SW 1271 (cell line): ENCODE measurements at regions not wholly inside any gene's neighbourhood (a gene's known extent, or its start where the extent isn't known, plus 50 kb on each side); places are given as distances from the start of the nearest gene placed in this dataset.

Experiments
- DNase-seq, 2 experiments: peaks; one replicate each; lab custom pipeline; 2025; lab: John Stamatoyannopoulos, UW

DNA sequence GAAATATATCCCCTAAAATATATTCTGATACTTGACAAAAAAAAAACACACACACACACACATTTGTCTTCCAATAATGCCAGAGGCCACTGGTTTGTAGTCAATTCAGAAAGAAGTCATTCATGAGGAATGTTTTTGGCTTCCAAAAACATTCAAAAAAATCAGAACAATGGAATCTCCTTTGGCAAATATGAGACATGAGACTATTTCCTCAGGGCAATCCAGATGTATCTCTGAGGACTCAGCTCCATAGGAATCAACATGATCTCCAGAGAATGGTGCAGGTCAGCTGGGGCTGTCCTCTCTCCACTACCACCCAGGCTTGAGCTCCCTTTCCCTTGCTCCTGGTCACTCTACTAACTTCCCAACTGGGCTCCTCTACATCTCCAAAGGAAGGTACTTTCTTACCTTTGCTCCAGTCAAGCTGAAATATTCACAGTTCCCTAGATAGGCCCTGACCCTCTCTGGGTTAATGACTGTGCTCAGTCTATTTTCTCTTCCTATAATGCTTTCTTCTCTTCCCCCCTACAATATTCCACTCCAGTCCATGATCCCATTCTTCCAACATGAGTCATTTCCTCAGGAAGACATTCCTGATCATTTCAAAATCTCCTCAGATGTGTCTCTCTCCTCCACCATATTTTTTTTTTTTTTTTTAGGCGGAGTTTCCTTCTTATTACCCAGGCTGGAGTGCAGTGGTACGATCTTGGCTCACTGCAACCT, 145.3 kb downstream of the C1D start:
- DNase-seq, result peak; percentile 59 to 86

DNA sequence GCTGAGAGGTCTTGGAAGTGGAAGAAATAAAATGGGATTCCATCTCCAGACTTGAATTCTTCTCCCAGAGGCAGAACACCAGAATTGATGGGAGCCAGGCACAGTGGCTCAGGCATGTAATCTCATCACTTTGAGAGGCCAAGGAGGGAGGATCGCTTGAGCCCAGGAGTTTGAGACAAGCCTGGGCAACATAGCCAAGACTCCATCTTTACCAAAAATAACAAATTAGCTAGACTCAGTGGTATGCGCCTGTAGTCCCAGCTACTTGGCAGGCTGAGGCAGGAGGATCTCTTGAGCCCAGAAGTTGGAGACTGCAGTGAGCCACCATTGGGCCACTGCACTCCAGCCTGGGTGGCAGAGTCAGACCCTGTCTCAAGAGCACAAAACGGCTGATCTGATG, 144.3 kb downstream of the C1D start:
- no peak for DNase-seq

DNA sequence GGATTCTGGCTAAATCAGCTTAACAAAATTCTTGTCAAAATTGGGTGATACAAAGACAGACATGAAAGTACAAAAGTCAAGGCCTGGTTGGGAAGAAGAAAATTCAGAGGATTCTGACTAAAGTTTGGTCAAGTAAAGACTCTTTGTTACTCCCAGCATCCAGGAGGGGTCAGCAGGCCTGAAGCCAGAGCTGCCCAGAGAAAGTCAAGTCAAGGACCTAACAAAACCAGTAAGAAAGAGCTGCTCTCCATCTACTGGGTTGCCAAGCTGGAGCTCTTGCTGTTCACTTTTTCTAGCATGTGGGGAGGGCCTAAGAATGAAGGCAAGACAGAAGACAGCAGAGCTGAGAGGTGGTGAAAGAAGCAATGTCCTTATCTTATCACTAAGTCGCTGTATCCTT, 143.3 kb downstream of the C1D start:
- no peak for DNase-seq

DNA sequence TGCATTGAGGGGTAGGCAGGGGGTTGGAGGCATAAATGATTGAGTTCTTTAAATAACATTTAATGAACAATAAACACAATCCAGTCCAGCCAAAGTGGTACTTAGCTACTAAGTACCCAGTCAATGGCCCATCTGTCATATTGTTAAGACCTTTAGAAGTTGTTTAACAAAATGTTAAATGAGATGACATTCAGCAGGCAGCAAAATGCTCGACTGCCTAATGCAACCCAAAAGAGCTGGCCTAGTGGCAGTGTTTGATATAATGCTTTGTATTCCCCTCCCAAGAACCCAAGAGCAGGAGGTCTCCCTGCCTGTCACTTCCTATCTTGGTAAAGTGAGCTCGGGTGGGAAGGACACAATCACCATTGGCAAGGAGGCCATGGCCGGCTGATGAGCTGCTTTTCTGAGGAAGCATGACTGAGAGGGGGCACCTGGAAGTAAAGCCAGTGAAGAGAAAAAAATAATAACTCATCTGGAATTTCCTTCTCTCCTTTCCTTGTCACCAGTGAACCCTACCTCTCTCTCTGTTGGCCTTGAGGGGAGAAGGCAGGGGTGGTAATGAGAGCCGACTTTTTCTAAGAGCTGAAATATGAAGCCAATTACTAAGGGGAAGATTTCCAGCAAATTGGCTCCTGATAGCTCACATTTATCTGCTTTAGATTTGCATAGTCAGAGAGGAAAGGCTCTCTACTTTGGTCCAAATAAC, 140.6 kb downstream of the C1D start:
- no peak for DNase-seq

DNA sequence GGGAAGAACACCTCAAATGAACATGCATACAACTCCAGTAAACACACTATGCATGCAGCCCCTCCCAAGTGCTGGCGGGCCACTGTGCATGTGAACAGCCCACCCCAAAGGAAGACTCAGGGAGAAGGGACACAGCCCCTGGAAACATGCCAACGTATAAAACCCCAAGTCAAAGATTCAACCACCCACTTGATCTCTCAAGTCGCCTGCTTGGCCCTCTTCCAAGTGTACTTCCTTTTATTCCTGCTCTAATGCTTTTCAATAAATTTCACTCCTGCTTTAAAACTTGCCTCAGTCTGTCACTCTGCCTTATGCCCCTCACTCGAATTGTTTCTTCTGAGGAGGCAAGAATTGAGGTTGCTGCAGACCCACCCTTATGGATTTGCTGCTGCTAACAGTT, 139.1 kb downstream of the C1D start:
- DNase-seq, result no peak

DNA sequence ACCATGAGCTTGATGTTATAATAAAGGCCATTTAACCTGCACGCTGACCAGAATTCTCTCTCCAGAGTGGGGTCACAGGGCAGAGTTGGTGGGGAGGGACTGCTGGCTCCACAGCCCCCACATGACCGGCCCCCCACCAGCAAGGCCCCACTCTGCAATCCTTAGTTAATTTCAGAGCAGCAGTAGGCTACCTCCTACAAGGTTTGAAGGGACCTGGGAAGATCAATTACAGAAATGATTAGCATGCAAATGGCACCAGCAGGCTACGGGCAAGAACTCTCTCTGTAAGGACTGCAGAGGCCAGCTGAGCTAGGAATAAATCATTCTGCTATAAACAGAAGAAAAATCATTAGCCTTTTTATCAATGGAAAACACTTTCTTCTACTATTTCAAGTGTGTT, 135.3 kb downstream of the C1D start:
- DNase-seq, result no peak

DNA sequence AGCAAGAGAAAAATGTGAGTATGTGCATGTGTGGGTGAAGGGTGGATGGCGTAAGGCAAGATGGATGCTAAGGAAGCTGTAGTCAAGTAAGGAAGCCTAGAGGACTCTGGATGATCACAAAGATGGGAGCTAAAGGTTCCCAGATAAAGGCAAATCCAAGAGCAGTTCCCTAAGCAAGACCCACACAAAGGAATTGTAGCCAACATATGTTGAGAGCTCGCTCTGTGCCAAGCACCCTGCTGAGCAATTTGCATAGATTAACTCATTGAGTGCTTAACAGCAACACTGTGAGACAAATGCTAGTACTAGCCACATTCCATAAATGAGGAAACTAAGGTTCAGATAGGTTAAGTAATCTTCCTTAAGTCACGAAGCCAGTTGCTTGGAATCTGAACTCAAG, 132.6 kb downstream of the C1D start:
- DNase-seq, result no peak

DNA sequence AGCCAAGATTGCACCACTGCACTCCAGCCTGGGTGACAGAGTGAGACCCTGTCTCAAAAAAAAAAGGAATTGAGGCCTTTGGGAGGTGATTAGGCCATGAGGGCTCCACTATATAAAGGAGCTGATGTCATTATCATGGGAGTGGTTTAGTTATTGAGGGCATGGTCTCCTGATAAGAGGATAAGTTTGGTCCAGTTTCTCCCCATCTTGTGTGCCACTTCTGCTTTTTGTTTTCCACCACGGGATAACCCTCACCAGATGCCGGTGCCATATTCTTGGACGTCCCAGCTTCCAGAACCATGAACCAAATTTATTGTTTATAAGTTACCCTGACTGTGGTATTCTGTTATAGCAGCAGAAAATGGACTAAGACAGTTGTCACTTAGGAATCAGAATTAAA, 125.8 kb downstream of the C1D start:
- DNase-seq, result no peak

DNA sequence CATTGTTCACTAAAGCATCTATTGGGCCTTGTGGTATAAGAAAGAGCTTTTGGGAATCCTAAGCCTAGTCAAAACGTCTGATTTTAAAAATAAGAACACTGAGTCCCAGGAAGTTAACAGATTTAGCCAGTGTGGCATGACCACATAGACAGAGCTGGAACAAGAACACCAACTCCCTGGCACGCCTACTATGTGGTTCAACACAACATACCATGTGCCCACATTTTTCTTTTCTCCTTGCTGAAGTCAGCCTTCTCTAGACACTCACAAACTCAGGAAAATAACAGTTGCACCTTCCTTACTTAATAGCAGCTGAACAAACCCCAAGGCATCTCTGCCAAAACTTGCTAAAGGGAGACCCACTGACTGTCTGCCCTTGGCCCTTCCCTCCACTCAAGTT, 124.8 kb downstream of the C1D start:
- DNase-seq, result no peak

DNA sequence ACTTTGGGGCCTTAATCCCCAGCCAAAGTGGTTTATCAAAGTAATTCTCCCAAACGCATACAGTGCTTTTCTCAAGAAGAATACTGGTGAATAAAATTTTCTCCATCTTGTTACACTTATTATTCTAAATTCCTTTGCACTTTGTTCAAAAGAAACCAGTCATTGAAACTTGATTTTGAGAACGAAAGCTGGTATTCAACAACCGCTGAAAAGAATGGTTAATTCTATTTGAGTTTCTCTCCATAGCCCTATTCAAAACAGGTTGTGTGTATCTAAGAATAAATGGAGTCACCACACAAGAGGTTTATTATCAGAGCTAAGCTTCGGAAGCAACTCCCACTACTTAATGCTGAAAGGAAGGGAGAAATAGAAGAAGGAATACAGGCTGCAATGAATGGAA, 117.7 kb downstream of the C1D start:
- no peak for DNase-seq

DNA sequence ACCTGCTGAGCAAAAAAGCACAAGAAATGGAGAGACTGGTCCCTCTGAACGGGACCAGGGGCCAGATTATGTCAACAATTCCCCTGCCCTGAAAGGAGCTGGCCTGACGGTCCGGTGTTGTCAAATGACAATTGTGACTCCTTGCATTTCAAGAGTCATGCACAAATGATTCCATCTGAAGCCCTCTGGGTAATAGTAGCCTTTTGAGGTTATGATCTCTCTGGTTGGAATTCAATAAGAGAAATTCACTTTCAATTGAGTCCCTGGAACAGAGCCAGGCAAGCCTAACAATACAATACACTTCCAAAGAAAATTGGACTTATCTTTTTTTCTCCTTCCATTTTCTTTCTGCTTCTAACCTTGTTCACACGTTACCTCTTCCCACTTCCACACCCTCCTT, 116.9 kb downstream of the C1D start:
- DNase-seq, result no peak

DNA sequence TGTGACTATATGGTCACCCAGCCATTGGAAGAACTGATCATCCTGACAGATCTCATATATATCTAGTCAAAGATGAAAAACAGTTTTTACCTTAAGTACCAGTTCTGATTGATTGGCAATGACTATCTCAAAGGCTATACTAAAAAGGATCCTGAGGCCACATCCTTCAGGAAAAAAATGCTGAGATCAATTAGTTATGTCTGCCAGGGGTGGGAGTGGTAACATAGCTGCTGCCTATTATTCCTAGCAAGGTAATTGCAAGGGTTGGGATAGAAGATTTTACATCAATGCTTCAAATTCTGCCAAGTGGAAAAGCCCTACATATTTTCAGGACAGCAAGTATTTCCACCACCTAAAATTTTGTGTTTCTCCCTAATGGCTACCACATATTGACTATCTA, 114.7 kb downstream of the C1D start:
- DNase-seq, result no peak

DNA sequence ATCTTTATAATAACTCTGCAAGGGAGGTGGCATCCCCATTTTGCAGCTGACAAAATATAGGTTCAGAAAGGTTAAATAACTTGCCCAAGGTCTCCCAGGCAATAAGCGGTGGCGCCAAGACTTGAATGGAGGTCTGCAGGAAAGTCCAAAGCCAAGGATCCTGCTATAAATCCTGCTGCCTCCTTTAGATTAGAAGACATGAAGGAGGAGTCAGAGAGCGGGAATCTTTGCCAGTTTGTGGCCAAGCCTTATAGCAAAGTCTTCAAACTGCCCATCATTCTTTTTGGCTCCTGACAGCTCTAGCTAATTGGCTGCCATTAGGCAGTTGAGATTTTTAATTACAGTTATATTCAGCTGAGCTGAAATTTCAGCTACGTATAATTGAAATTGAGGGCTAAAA, 114.3 kb downstream of the C1D start:
- no peak for DNase-seq

DNA sequence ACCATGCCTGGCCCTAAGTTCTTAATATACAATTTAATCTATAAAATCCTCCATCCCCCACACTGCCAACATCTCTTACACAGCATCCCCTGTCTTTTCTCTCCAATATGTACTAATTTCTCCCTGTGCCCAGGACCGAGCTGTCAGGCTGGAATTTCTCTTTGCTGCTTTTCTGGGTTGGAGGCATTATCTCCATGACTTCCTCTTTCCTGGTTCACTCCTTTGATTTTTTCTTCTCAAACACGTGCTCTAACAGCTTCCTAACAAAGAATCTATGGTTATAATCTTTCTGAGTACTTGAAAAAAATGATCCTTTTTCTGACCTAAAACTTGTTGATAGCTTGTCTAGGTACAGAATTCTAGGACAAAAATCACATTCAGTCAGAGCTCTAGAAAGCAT, 112.8 kb downstream of the C1D start:
- no peak for DNase-seq

DNA sequence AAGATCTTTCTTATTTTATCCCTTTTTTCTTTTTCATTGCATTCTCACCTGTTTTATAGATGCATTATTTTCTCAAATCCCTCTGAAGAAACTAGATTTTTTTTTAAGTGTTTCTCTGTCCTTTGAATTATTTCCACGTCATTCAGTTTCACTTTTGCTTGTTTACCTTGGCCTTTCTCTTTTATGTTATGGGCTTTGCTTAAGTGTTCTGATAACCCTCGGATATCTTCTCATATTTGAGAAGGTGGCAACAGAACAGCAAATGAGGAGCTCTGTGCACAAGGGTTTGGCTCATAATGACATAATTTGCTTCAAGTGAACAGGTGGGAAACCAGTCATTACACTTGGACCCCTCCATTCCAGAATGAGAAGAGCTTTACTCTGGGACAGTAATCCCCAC, 111.9 kb downstream of the C1D start:
- DNase-seq, result no peak

DNA sequence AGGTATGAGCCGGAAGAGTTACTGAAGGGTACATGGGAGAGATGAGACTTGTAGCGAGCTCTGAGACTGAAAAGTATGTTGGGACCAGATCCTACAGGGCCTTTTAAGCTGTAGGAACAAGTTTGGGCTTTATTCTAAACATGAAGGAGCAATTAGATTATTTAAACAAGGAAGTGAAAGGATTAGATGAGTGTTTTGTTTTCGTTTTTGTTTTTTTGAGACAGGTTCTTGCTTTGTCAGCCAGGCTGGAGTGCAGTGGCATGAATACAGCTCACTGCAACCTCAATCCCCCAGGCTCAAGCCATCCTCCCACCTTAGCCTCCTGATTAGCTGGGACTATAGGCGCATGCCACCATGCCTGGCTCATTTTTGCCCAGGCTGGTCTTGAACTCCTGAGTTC, 110.7 kb downstream of the C1D start:
- DNase-seq, result no peak

DNA sequence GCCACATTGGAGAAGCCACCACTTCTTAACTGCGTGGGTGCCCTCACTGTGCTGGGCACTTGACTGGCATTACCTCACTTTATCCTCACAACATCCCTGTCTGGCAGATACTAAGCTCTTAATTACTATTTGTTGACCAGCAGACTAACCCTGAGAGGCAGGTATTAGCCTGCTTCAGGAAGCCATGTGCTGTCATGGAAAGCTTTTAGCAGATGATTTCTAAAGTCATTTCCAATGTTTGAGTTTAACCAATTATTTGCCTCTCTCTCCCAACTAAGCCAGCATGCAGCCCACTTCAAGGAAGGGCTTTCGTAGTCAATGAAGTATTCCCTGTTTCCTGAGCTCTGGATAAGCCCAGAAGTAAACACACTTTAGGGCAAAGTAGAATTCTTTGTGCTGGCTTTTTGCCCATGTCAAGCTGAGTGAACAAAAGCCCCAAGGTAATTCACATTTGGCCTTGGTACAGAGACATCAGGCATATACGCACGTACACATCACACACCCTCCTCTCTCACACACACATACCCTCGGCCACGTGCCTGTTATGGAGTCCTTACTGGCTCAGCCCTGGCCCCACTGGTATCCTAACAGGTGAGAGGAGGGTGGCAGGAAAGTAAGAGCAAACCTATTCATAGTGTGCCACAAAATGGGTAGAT, 108.6 kb downstream of the C1D start:
- no peak for DNase-seq

DNA sequence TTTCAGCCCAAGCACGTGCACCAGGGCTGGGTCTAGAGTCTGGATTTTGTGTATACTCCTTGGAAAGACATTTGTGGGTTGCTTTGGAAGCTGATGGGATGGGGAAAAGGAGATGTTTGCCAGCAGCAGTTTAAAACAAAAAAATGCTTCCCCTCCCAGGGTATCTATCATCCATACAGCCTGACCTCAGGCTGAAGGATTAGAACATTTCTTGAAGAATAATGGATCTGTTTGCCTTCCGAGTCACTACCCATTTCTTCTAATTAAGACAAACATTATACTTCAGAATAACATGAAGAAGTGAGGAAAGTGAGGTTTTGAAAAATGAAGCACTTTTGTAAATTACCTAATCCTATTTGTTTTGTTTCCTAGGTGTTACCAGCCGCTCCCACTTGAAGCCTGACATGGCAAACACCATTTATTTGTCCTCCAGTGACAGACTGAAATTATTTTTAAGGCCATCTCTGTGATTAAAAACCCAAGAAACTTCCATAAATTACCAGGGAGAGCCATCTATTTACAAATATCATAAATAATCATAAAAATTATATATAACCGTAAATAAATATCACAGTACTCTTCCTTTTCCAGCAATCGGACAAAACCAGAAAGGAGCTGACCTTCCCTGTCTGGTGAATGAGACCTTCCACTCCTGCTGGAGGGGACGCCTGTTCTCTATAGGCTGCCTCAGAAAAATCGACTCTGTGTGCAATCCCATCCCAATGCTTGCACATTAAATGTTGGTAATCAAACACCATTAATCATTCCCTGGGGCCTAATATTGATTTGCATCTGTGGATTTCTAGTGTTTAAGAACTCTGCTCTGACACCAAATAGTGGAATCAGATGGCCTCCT, 106.8 kb downstream of the C1D start:
- no peak for DNase-seq

DNA sequence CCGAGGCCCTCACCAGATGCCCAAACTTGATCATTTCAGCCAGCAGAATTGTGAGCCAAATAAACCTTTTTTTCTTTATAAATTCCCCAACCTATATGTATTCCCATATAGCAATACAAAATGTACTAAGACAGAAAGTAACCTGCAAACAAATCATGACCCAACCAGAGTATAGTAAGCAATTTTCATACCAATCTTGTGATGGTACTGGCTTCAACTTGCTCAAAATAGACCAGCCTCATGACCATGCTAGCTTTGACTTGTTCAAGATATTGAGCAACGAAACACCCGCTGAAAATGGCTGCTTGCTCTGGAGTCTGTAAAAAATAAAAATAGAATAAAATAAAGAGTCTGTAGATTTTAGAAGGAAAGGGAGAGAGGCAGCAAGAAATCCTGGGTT, 97.6 kb downstream of the C1D start:
- no peak for DNase-seq

DNA sequence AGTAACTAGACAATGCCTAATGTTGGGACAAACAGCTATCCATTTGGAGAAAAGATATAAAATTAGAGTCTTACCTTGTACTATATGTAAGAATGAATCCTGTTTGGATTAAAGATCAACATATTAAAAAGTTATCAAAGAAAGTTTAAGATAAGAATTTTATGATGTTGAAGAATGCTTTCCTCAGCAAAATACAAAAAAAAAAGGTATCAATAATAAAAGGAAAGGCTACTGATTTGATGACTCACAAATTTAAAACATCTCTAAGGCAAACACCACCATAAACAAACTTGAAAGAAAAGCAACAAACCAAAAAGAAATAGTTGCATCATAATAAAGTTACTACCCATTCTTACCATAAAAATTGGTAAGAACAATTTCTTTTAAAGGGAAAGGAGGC, 92.7 kb downstream of the C1D start:
- DNase-seq, result no peak

DNA sequence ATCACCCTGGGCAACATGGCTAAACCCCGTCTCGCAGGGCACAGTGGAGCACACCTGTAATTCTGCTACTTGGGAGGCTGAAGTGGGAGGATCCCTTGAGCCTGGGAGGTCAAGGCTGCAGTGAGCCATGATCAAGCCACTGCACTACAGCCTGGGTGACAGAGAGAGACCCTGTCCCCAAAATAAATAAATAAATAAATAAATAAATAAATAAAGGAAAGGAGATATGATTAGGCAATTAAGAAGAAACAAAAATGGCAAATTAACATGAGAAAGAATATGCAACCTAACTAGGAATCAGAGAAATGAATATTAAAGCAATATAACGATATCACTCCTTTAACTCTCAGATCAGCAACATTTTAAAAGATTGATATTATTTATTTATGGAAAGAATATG, 92.3 kb downstream of the C1D start:
- DNase-seq, result no peak

DNA sequence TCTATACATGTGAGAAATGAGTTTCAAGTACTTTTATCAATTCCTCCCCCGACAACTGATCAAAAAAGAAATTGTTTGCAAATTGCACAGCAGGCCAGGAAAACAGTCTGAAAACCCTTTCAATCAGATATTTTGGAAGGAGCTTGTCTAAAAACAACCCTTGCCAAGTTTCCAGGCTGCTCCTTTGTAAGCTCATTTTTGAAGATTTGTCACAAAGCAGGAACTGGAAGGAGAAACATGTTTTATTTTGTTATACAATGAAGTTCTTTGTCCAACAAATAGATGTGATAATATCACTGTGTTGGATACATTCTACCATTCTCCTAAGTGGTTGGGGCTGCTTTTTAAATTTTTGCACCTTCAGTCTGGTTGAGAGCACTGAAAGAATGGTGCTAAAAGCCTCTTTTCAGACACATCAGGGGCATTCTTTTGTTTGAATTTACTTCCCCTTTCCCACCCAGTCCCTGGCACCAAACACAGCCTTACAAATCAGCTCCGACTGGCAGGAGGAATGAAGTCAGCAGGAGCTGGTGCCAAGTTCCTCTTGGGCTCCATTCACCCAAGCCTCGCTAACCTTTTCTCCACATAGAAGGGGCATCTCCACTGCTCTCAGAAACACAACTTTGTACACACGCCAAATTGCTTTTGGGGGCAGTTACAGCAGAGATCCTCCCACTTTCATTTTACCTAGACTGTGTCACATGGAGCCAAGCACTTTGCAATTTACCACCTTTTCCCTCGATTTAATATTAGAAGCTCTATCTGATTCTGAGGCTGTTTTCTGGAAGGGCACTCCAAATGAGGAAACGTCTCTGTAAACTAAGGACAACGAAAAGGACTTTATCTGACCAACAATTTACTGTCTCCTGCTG, 88.0 kb downstream of the C1D start:
- no peak for DNase-seq
